Astrocyte of the cerebellum (primary cell): ENCODE measurements at regions not wholly inside any gene's neighbourhood (a gene's known extent, or its start where the extent isn't known, plus 50 kb on each side); places are given as distances from the start of the nearest gene placed in this dataset.
"Not testable (repeated sequence)": the region's sequence is repeated elsewhere in the genome, so short reads cannot be mapped to it uniquely, and the experiment has no call there.

Experiments
- DNase-seq: peaks from one replicate; pipeline ENCODE4 v3.0.0-alpha.2; 2011; ENCODE audit warnings: low read depth
- H3K4me3 ChIP-seq: 2 replicates; pipeline ENCODE4 v1.5.1; 2011; ENCODE audit warnings: mild to moderate bottlenecking, low read depth, low read length, moderate library complexity
- in situ Hi-C: cut with HindIII; loops from 2 replicates; pipeline ENCODE4 v1.10.0; 2017; ENCODE audit warnings: low sequenced_read_pairs
- TF ChIP-seq, protein P1 (sequence below): IDR thresholded peaks from 2 replicates; pipeline ENCODE4 v1.5.1; 2012; ENCODE audit warnings: low read length, low read depth, moderate library complexity, mild to moderate bottlenecking; ENCODE audit errors: missing control alignments

DNA sequence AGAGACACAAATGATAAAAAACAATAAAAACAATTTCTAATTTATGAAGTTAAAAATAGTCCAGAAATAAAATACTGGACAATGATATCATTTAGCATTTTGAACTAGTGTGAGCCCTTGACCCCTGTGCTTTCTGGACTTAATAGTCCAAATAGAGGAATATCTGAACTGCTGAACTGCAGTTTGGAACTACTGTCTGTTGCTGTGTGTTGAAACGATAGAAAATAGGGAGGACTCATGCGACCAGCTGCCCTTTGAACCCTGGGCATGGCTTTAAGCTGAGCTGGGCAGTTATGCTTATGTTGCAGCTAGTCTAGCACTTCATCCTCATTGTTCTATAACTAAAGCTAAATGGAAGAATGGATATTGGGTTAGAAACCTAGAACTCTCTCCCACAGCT lies 99.5 kb downstream of the FMR1NB start:
- H3K4me3 ChIP-seq: no peak overlapping the region
- TF ChIP-seq, protein P1, sequence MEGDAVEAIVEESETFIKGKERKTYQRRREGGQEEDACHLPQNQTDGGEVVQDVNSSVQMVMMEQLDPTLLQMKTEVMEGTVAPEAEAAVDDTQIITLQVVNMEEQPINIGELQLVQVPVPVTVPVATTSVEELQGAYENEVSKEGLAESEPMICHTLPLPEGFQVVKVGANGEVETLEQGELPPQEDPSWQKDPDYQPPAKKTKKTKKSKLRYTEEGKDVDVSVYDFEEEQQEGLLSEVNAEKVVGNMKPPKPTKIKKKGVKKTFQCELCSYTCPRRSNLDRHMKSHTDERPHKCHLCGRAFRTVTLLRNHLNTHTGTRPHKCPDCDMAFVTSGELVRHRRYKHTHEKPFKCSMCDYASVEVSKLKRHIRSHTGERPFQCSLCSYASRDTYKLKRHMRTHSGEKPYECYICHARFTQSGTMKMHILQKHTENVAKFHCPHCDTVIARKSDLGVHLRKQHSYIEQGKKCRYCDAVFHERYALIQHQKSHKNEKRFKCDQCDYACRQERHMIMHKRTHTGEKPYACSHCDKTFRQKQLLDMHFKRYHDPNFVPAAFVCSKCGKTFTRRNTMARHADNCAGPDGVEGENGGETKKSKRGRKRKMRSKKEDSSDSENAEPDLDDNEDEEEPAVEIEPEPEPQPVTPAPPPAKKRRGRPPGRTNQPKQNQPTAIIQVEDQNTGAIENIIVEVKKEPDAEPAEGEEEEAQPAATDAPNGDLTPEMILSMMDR: no peak
- in situ Hi-C loops: no loop called here
- no peak for DNase-seq

DNA sequence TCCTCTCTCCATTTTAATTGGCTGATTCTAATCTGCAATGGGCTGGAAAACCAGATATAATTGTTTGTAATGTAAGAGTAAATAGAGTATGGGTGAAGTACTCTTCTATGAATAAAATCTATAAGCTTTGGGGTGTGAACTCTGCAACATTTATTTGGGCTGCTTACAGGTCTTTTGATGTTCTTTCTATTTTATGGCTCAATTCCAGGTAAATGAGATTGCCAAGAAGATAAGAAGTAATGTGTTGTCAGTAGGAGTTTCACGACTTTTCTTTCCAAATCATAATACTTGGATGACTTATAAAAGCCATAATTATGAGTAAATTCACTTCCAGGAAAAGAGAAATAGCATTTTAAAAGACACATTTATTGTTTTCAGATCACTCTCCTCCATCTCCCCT lies 103.5 kb downstream of the FMR1NB start:
- TF ChIP-seq, protein P1: no peak
- in situ Hi-C loops: no loop called here
- no peak for DNase-seq
- no peak overlapping the region for H3K4me3 ChIP-seq

DNA sequence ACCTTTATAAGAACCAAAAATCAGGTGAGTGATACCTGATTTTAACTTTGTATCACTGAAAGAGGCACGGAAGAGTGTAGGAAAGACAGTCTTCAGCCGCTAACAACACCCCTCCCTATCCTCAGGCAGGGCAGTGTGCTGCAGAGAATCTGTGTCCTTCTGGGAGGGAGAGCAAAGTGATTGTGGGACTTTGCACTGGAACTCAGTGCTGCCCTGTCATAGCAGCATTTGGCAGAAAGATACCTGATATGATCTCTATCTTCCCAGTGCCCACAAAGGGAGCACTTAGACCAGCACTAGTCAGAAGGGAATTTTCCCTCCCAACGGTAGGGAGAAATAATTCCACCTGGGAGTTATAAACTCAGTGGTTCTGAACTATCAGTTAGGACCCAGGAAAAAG lies 139.0 kb downstream of the FMR1NB start:
- TF ChIP-seq, protein P1: no peak
- DNase-seq: no peak
- H3K4me3 ChIP-seq: no peak overlapping the region
- in situ Hi-C loops: no loop called here

DNA sequence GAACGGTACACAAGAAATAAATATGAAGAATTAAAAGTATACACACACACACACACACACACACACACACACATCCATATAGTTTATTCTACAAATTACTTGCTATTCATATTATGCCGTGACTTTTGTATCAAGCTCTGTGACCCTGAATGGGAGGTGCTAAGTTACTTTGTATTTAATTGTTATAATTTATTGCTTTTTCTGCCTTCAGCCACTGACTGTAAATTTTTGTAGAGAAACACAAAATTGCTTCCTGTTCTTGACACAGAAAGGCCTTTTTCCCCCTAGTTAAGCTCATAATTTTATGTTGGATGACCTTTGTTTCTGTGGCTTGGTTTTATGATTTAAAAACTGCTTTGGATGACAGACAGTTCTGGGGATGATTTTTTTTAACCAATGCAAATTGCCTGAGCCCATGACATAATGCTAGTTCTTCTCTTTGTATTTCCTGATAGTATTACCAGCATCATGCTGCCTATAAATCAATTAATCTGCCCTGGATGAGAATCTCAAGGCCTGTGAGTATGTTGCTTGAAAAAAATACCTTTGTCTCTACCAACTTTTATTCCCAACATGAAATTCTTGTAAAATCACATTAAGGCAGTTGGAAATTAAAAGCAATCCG lies 140.0 kb downstream of the FMR1NB start:
- TF ChIP-seq, protein P1: no peak
- in situ Hi-C loops: no loop called here
- H3K4me3 ChIP-seq: no peak overlapping the region
- no peak for DNase-seq

DNA sequence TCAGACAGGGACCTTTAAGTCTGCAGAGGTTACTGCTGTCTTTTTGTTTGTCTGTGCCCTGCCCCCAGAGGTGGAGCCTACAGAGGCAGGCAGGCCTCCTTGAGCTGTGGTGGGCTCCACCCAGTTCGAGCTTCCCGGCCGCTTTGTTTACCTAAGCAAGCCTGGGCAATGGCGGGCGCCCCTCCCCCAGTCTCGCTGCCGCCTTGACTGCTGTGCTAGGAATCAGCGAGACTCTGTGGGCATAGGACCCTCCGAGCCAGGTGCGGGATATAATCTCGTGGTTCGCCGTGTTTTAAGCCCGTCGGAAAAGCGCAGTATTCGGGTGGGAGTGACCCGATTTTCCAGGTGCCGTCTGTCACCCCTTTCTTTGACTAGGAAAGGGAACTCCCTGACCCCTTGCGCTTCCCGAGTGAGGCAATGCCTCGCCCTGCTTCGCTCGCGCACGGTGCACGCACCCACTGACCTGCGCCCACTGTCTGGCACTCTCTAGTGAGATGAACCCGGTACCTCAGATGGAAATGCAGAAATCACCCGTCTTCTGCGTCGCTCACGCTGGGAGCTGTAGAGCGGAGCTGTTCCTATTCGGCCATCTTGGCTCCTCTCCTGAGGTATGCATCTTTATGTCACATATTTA lies 147.9 kb downstream of the FMR1NB start:
- H3K4me3 ChIP-seq, in situ Hi-C loops, DNase-seq: not testable (repeated sequence)

DNA sequence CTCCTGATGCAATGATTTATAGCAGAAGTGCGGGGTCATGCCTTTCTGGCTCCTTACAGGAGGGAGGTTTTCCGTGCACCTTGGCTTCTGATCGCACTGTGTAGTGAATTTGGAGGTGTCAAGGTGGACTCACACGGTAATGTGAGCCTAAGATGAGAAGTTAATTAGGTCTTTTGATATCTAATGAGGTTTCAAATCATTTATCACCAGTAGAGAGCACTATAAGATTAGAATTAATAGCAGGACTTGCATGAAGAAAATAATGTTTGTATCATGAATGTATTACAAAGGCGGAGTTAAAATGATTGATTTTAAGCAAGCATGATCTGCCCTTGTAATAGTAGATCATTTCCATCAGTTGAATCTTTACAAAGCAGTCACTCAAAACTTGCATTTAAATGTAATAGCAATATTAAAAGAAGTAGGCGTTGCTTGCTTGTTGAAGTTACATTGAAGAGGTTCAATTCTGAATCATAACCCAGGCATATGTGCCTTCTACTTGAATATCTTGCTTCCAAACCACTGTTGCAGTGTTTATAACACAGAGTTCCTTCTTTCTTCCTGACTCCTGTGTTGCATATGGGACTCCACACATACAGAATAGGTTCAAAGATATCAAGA lies 152.1 kb downstream of the FMR1NB start:
- in situ Hi-C loops: no loop called here
- no peak overlapping the region for H3K4me3 ChIP-seq
- no peak for DNase-seq
- TF ChIP-seq, protein P1: no peak

DNA sequence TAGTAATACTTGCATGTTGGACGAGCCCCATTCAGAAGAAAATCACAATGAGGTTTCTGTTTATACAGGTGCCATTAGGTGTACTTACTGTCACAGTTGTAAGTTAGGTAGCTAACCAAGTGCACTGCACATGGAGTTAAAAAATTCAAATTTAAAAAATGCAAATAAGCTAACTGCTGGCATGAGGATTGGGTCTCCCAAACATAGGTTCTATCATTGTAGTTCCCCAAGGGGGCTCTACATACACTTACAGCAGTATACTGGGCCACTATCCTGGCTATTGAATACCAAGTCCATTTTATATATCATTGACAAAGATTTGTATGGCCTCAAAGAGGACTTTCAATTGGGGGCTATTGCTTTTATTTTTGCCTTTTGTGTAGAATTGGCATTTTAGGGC lies 153.4 kb downstream of the FMR1NB start:
- in situ Hi-C loops: no loop called here
- H3K4me3 ChIP-seq: no peak overlapping the region
- no peak for DNase-seq
- TF ChIP-seq, protein P1: no peak
